Stimulated activated effector memory CD8-positive, alpha-beta T cell treated with anti-CD3 and anti-CD28 coated beads, Interleukin-12 subunit alpha, Interleukin-12 subunit beta, amount 100 ng/mL, for 72 hours (primary cell): ENCODE measurements at regions not wholly inside any gene's neighbourhood (a gene's known extent, or its start where the extent isn't known, plus 50 kb on each side); places are given as distances from the start of the nearest gene placed in this dataset.

ENCODE experiments used
- ATAC-seq: fragments of 150-1000 bp; cut with Tn5 transposase; 2 replicates; pipeline ENCODE4 v1.10.0; 2021
- DNase-seq, 2 donors: peaks; one replicate each; pipeline ENCODE4 v3.0.0; 2021 to 2022; ENCODE audit warnings: low spot score in 2 of 2
- H3K27ac Mint-ChIP-seq: one replicate; pipeline ENCODE4 v1.8.0; 2022; ENCODE audit warnings: mild to moderate bottlenecking, mixed read lengths
- H3K36me3 Mint-ChIP-seq: one replicate; pipeline ENCODE4 v1.8.0; 2022; ENCODE audit warnings: mild to moderate bottlenecking, mixed read lengths
- H3K4me1 Mint-ChIP-seq: one replicate; pipeline ENCODE4 v1.8.0; 2022; ENCODE audit warnings: mixed read lengths
- H3K4me3 Mint-ChIP-seq: one replicate; pipeline ENCODE4 v1.8.0; 2022; ENCODE audit warnings: mild to moderate bottlenecking, mixed read lengths
- H3K9me3 Mint-ChIP-seq: one replicate; pipeline ENCODE4 v1.8.0; 2022; ENCODE audit warnings: mixed read lengths

- Mint-ChIP-seq H3K9me3 (peaks cover 10% of the 10 kb centered on the region), H3K27ac (no peak overlapping the region), H3K36me3 (no peaks in the 10 kb centered on the region), H3K4me3 (no peak overlapping the region), H3K4me1 (no peaks in the 10 kb centered on the region)
- no peak for DNase-seq
- no peak for ATAC-seq
Measured at GRCh38 chr12:86744547-86745212, 488.5 kb upstream of the MGAT4C start.

DNA sequence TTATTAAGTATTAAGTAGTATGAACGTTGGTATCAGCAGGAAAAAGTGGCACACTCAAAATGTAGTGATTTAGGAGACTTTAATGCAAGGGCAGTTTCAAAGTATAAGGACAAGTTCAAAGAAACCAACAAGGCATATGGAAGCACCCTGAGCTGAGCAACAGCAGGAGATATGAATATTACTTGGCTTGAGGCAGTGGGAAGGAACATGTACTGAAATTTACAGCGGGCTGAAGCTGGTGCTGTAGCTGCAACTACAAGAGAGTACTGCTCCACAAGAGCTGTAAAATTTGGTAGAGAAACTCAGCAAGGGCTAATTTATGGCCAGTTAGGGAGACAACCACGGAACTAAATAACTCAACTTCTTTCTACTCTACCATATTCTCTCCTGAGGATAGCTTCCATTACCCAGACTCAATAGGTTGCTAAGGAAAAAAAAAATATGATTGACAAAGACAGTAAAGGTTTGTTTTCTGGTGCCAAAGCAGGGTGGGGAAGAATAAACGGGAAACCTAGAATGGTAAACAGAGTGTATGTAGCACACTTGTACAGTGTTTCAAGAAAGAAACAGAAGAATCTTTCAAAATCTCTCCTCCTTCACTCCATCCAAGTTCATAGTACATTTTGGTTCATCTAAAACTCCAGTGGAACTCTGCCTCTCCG lies 487.8 kb upstream of the MGAT4C start:
- Mint-ChIP-seq H3K4me1 (no peaks in the 10 kb centered on the region), H3K4me3 (no peak overlapping the region), H3K36me3 (no peaks in the 10 kb centered on the region), H3K27ac (no peak overlapping the region), H3K9me3 (peaks cover 10% of the 10 kb centered on the region)
- ATAC-seq (no peak), DNase-seq (no peak)

GRCh38 chr12:86741531-86741930 lies 485.3 kb upstream of the MGAT4C start:
- no peak for ATAC-seq

DNA sequence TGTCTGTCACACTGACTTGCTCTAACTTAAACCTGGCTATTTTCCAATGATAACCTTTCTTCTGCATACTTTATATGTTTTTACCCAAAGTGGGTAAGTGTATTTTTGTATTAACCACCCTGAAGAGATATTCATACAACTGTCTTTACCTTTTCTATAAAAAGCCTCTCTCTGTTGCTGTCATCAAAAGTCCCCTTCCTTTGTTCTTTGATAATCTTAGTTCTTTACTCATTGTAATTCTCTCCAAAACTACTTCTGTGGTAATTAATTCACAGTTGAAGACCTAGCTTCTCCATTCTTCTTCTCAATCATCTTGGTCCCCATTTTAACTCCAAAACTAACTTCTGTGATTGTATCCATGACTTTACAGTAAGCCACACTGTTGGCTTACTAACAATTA lies 479.7 kb upstream of the MGAT4C start:
- ATAC-seq, result no peak
- Mint-ChIP-seq H3K27ac (no peak overlapping the region), H3K36me3 (no peaks in the 10 kb centered on the region), H3K4me3 (no peak overlapping the region), H3K9me3 (peaks cover 2% of the 10 kb centered on the region), H3K4me1 (no peaks in the 10 kb centered on the region)
- no peak for DNase-seq

More at GRCh38 chr12:86741531-86741930, 485.3 kb upstream of the MGAT4C start:
- Mint-ChIP-seq H3K9me3 (peaks cover 5% of the 10 kb centered on the region), H3K4me1 (no peaks in the 10 kb centered on the region), H3K36me3 (no peaks in the 10 kb centered on the region), H3K4me3 (no peak overlapping the region), H3K27ac (no peak overlapping the region)
- no peak for DNase-seq

DNA sequence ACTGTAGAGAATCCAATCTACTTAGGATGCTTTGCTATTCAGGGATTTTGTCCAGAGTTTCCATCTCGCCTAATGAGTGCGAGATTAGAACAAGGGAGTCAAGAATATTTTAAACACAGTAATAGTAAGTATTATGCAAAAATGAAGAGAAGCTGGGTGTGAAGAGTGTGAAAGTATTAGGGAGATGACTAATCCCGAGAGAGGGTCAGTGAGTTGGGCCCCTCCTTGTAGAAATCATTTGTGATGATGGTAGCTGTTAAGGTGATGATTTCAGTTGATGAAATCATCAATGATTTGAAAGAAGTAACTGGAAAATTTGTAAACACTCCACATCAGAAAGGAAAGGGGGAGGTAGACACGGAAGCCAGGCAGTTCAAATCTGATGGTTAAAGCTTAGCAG lies 478.9 kb upstream of the MGAT4C start:
- H3K27ac Mint-ChIP-seq, result no peak overlapping the region
- H3K4me3 Mint-ChIP-seq, result no peak overlapping the region
- ATAC-seq (no peak), DNase-seq (no peak)
- H3K4me1 Mint-ChIP-seq, result no peaks in the 10 kb centered on the region
- H3K9me3 Mint-ChIP-seq, result peaks cover 2% of the 10 kb centered on the region
- H3K36me3 Mint-ChIP-seq, result no peaks in the 10 kb centered on the region

- Mint-ChIP-seq H3K27ac (no peak overlapping the region), H3K4me1 (no peaks in the 10 kb centered on the region), H3K36me3 (no peaks in the 10 kb centered on the region), H3K9me3 (peaks cover 12% of the 10 kb centered on the region), H3K4me3 (no peak overlapping the region)
- DNase-seq (no peak), ATAC-seq (no peak)
Measured at GRCh38 chr12:86730233-86730632, 474.0 kb upstream of the MGAT4C start.

DNA sequence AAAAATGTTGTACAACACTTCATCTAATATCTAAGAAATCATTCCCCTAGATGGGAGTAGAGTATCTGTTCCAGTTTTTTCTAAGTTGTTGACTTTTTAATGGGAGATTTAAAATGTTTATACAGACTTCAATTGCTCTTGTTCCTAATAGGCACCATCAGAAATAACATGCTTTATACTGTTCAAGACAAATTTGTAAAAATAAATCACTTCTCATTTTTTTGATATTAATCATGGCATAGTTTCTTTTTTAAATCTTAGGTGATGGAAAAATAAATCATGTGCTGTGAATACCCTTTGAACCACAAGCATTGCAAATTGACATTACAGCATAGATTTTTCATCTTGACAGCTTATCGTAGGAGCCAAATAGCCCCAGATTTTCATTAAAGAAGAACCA lies 473.5 kb upstream of the MGAT4C start:
- Mint-ChIP-seq H3K4me1 (no peaks in the 10 kb centered on the region), H3K36me3 (no peaks in the 10 kb centered on the region), H3K9me3 (peaks cover 12% of the 10 kb centered on the region), H3K27ac (no peak overlapping the region), H3K4me3 (no peak overlapping the region)
- DNase-seq (no peak), ATAC-seq (no peak)

GRCh38 chr12:86727160-86727559 lies 471.0 kb upstream of the MGAT4C start:
- Mint-ChIP-seq H3K4me1 (no peaks in the 10 kb centered on the region), H3K27ac (no peak overlapping the region), H3K9me3 (peaks cover 10% of the 10 kb centered on the region), H3K4me3 (no peak overlapping the region), H3K36me3 (no peaks in the 10 kb centered on the region)
- ATAC-seq (no peak), DNase-seq (no peak)

- ATAC-seq (no peak), DNase-seq (no peak)
- no peak overlapping the region for H3K4me3 Mint-ChIP-seq
- no peaks in the 10 kb centered on the region for H3K4me1 Mint-ChIP-seq
- peaks cover 10% of the 10 kb centered on the region for H3K9me3 Mint-ChIP-seq
- H3K27ac Mint-ChIP-seq, result no peak overlapping the region
- H3K36me3 Mint-ChIP-seq, result no peaks in the 10 kb centered on the region
Measured at GRCh38 chr12:86724716-86725115, 468.5 kb upstream of the MGAT4C start.

DNA sequence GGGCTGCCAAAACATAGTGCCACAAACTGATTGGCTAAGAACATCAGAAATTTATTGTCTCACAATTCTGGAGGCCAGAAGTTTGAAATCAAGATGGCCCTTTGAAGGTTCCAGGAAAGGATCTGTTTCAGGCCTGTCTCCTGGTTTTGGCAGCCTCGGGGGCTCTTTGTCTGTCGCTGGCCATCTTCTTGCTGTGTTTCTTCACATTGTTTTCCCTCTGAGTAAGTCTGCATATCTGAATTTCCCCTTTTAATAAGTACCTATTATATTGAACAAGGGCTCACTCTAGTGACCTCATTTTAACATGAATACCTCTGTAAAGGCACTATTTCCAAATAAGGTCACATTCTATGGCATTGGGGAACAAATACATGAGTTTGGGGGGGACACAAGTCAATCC lies 467.1 kb upstream of the MGAT4C start:
- ATAC-seq (no peak), DNase-seq (no peak)
- peaks cover 5% of the 10 kb centered on the region for H3K9me3 Mint-ChIP-seq
- no peaks in the 10 kb centered on the region for H3K36me3 Mint-ChIP-seq
- no peak overlapping the region for H3K27ac Mint-ChIP-seq
- H3K4me1 Mint-ChIP-seq, result no peaks in the 10 kb centered on the region
- no peak overlapping the region for H3K4me3 Mint-ChIP-seq

- Mint-ChIP-seq H3K36me3 (no peaks in the 10 kb centered on the region), H3K4me1 (no peaks in the 10 kb centered on the region), H3K9me3 (no peaks in the 10 kb centered on the region), H3K4me3 (no peak overlapping the region), H3K27ac (no peak overlapping the region)
- no peak for ATAC-seq
- no peak for DNase-seq
Measured at GRCh38 chr12:86721713-86722397, 465.7 kb upstream of the MGAT4C start.

GRCh38 chr12:86719381-86719780 lies 463.2 kb upstream of the MGAT4C start:
- ATAC-seq, result no peak
- DNase-seq, result no peak

DNA sequence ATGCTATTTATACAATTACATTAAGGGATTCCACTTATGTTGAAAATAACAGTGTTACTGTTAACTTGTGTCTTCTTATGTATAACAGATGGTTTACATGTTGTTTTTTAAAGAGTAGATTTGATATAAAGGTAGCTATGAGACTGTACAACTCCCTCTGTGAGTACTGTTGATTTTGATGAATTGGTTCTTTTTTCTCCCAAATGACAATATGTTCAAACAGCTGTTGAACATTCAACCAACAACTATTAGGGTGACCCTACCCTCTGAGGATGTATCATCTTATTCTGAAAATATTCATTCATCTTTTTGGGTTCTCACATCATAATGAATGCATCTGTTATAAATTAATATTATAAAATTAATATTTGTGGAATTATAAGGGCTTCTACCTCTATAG lies 456.9 kb upstream of the MGAT4C start:
- Mint-ChIP-seq H3K4me3 (no peak overlapping the region), H3K9me3 (peaks cover 16% of the 10 kb centered on the region), H3K36me3 (no peaks in the 10 kb centered on the region), H3K4me1 (no peaks in the 10 kb centered on the region), H3K27ac (no peak overlapping the region)
- ATAC-seq (no peak), DNase-seq (no peak)

More at GRCh38 chr12:86719381-86719780, 463.2 kb upstream of the MGAT4C start:
- peaks cover 6% of the 10 kb centered on the region for H3K9me3 Mint-ChIP-seq
- H3K4me3 Mint-ChIP-seq, result no peak overlapping the region
- no peaks in the 10 kb centered on the region for H3K36me3 Mint-ChIP-seq
- no peak overlapping the region for H3K27ac Mint-ChIP-seq
- H3K4me1 Mint-ChIP-seq, result no peaks in the 10 kb centered on the region

DNA sequence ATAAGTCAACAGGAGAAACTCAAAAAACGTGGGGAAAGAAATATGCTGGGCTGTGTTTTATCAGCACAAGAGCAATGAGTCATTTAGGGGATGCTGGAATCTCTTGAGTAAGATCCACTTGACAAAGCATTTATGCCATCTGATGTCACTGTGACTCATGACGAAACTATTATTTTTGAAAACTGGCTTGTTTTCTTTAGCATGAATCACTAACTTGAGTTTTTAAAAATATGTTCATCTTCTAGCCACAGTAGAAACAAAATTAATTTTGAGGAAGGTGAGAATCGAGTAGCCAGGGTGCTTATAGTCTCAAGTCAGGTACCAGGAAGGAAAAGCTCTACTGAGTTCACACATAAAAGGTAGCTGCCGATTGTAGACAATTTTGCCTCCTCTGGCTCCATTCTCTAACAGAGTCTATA lies 456.2 kb upstream of the MGAT4C start:
- Mint-ChIP-seq H3K36me3 (no peaks in the 10 kb centered on the region), H3K27ac (no peak overlapping the region), H3K4me1 (no peaks in the 10 kb centered on the region), H3K4me3 (no peak overlapping the region), H3K9me3 (peaks cover 16% of the 10 kb centered on the region)
- ATAC-seq (no peak), DNase-seq (no peak)

- H3K4me3 Mint-ChIP-seq, result no peak overlapping the region
- H3K4me1 Mint-ChIP-seq, result no peaks in the 10 kb centered on the region
- H3K9me3 Mint-ChIP-seq, result peaks cover 21% of the 10 kb centered on the region
- ATAC-seq (no peak), DNase-seq (no peak)
- no peaks in the 10 kb centered on the region for H3K36me3 Mint-ChIP-seq
- H3K27ac Mint-ChIP-seq, result no peak overlapping the region
Measured at GRCh38 chr12:86711731-86712130, 455.5 kb upstream of the MGAT4C start.

DNA sequence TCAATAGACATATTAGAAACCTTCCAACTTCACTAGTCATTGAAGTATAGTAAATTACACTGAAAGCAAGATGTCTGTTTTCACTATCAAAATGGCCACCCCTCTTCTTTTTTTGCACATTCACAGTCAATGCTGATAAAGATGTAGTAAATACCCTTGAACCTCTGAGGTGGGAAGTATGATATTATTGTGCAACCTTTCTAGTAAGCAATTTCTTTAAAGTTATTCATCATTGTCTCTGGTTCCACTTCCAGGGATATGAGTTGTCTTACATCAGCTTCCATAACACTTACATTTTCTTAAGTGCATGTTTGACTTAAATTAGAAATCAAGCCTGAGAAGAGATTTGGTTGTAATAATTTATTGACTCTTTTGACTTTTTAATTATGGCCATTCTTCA lies 453.9 kb upstream of the MGAT4C start:
- Mint-ChIP-seq H3K4me3 (no peak overlapping the region), H3K9me3 (peaks cover 26% of the 10 kb centered on the region), H3K4me1 (no peaks in the 10 kb centered on the region), H3K36me3 (no peaks in the 10 kb centered on the region), H3K27ac (no peak overlapping the region)
- no peak for ATAC-seq
- no peak for DNase-seq
